ENCODE measurements at regions not wholly inside any gene's neighbourhood (a gene's known extent, or its start where the extent isn't known, plus 50 kb on each side); places are given as distances from the start of the nearest gene placed in this dataset.

DNA sequence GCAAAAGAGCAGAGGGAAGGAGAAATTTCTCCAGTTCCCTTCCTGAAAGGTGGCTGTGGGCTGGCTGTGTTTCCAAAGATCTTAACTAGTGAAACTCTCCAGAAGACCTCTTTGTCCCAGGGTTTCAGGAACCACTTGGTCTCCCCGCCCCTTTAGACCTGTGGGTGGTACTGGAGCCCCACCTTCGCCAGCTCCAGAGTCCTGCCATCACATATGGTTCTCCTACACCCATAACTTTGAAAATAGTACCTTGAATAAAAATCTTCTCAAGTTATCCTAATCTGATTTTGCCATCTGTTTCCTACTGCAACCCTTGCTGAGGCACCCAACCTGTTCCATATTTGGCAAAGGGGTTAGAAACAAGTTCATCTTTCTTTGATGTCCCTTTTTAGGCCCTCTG is 303.9 kb downstream of the SEC16B start:
- TF ChIP-seq, protein P1, sequence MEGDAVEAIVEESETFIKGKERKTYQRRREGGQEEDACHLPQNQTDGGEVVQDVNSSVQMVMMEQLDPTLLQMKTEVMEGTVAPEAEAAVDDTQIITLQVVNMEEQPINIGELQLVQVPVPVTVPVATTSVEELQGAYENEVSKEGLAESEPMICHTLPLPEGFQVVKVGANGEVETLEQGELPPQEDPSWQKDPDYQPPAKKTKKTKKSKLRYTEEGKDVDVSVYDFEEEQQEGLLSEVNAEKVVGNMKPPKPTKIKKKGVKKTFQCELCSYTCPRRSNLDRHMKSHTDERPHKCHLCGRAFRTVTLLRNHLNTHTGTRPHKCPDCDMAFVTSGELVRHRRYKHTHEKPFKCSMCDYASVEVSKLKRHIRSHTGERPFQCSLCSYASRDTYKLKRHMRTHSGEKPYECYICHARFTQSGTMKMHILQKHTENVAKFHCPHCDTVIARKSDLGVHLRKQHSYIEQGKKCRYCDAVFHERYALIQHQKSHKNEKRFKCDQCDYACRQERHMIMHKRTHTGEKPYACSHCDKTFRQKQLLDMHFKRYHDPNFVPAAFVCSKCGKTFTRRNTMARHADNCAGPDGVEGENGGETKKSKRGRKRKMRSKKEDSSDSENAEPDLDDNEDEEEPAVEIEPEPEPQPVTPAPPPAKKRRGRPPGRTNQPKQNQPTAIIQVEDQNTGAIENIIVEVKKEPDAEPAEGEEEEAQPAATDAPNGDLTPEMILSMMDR (IDR thresholded peaks at IDR 0.05): no peak
- TF ChIP-seq POLR2AphosphoS5 (IDR thresholded peaks at IDR 0.05; ENCODE audit: insufficient read depth in 1 of 2, low read depth in 1 of 2): no peak
